Lower leg skin (tissue), 4 donors: ENCODE measurements at regions not wholly inside any gene's neighbourhood (a gene's known extent, or its start where the extent isn't known, plus 50 kb on each side); places are given as distances from the start of the nearest gene placed in this dataset.
A peak's percentile ranks its signal among the peaks of the same experiment; 100 is the strongest.
"Not testable (repeated sequence)": the region's sequence is repeated elsewhere in the genome, so short reads cannot be mapped to it uniquely, and the experiment has no call there.

Source experiments
- DNase-seq, 2 donors: peaks; one replicate each; pipeline ENCODE4 v3.0.0-alpha.2; 2019; ENCODE audit warnings: low spot score in 2 of 2
- H3K4me3 ChIP-seq: fragments of 200-600 bp; sonication (generic); 2 replicates; pipeline ENCODE4 v1.5.1; 2017; ENCODE audit warnings: mild to moderate bottlenecking, low read depth; ENCODE audit not compliant: poor library complexity, severe bottlenecking
- POLR2A ChIP-seq, 2 donors: fragments of 450-650 bp; IDR thresholded peaks; one replicate each; pipeline ENCODE4 v1.6.1; 2016 to 2017; ENCODE audit warnings: antibody characterized with exemption in 2 of 2, mild to moderate bottlenecking in 1 of 2, moderate library complexity in 1 of 2
- WGBS, 2 donors: methylation state at CpG; one replicate each; pipeline ENCODE4 v1.1.5; 2018; 5-methylcytosine and 5-hydroxymethylcytosine counted together
- intact Hi-C: fragments of 100-400 bp; cut with DNase I; formaldehyde crosslinking; loops from one replicate; pipeline ENCODE4 v1.15.0; 2023; ENCODE audit warnings: low total_unique reads
- TF ChIP-seq, protein P1 (sequence below), 3 donors: fragments of 450-650 bp; IDR thresholded peaks; one replicate each; pipeline ENCODE4 v1.5.1; 2016; ENCODE audit warnings: antibody characterized with exemption in 3 of 3, mild to moderate bottlenecking in 3 of 3, moderate library complexity in 2 of 3

DNA sequence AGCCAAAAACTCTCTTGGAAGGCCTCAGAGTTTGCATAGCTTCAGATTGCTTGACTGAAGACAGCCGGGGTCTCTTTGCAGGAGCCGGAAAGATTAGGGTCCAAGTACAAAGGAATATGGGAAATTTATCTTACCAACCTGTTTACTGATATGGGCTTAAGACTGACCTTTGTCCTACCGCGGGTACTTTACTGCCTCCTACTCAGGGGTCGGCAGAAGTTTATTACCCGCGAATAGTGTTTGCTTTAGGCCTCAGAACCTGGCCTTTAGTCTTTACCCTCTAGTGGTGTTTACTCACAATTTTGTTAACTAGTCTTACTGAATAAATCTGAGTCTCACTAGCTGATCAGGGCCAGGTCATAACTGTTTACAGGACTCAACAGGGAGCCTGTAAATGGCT, 765.4 kb upstream of the SPRY2 start:
- TF ChIP-seq, protein P1, sequence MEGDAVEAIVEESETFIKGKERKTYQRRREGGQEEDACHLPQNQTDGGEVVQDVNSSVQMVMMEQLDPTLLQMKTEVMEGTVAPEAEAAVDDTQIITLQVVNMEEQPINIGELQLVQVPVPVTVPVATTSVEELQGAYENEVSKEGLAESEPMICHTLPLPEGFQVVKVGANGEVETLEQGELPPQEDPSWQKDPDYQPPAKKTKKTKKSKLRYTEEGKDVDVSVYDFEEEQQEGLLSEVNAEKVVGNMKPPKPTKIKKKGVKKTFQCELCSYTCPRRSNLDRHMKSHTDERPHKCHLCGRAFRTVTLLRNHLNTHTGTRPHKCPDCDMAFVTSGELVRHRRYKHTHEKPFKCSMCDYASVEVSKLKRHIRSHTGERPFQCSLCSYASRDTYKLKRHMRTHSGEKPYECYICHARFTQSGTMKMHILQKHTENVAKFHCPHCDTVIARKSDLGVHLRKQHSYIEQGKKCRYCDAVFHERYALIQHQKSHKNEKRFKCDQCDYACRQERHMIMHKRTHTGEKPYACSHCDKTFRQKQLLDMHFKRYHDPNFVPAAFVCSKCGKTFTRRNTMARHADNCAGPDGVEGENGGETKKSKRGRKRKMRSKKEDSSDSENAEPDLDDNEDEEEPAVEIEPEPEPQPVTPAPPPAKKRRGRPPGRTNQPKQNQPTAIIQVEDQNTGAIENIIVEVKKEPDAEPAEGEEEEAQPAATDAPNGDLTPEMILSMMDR (IDR thresholded peaks at IDR 0.05): no peak
- TF ChIP-seq POLR2A (IDR thresholded peaks at IDR 0.05): no peak
- intact Hi-C loops: no loop called here
- H3K4me3 ChIP-seq: no peak overlapping the region
- 61 to 65% methylated on average over 7 of the region's 7 CpGs for WGBS, 2 donors
- DNase-seq: no peak

DNA sequence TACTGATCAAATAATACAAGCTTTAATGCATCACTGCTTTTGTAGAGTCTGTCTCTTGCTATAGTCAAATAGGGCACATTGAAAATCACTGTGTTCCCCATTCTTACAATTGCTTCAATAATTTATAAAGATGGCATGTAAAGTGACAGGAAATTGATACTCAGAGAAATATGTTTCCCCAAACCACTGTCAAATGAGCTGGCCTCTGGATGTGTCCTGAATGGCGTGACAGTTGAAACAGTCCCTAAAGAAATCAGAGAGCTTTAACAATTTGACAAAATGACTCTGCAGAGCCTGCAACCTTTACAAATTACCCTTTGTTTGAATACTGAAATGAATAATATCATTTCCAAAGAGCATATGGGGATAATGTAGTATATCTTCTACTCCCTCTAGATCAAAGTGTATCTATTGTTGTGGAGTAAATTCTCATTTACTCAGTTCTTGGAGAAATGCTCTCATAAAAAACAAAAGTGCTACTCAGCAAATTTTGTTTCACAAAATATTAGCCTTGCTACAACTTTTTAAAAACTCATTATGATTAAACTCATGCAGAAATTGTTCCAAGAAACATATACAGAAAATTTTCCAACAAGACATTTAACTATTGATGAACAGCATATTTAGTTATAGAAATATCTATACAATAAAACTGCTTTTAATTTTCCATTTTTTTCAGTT, 763.2 kb upstream of the SPRY2 start:
- intact Hi-C loops: no loop called here
- no peak for TF ChIP-seq POLR2A (IDR thresholded peaks at IDR 0.05)
- TF ChIP-seq, protein P1 (IDR thresholded peaks at IDR 0.05): no peak
- no peak for DNase-seq
- 46 to 77% methylated on average over 1 of the region's 1 CpG for WGBS, 2 donors
- H3K4me3 ChIP-seq: no peak overlapping the region

DNA sequence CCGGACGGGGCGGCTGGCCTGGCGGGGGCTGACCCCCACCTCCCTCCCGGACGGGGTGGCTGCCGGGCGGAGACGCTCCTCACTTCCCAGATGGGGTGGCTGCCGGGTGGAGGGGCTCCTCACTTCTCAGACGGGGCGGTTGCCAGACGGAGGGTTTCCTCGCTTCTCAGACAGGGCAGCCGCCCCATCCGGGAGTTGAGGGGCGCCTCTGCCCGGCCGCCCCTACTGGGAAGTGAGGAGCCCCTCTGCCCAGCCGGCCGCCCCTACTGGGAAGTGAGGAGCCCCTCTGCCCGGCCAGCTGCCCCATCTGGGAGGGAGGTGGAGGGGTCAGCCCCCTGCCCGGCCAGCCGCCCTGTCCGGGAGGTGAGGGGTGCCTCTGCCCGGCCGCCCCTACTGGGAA, 761.1 kb upstream of the SPRY2 start:
- WGBS, 2 donors: 92% methylated on average over 16 to 21 of the region's 27 CpGs
- peak in 1 of 2 donors; percentile 70 for DNase-seq
- H3K4me3 ChIP-seq, intact Hi-C loops: not testable (repeated sequence)

DNA sequence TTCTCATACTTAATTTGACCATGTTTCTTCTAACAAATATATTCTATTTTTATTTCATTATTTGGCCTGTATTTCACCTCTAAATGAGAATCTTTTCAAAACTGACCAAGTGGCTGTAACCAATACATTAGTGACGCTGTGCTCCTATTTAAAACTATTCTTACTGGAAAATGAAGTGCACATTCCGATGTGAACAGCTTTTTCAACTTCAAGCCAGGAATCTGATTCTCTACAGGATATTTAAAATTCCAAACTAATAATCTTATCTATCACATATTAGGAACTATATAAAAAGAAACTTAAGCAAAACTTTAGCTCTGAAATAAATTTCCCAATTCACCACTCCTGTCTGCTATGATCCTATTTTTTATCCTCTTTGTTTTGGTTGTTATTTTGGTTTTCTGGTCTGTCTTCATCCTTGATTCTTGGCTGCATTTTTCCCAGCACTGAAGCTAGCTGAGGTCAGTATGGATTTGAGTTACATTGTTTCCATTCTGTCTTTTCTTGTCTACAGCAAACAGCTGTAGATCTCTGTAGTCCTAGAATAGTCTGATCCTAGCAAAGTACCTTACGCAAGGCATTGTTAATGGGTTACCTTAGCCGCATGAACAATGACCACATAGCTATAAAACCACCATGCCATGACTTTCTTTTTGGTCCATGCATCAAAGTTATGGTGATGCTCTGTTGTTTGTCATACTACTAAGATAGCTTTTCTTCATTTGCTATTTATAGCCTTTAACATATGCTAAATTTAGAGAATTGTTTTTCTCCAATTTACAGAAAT, 748.6 kb upstream of the SPRY2 start:
- intact Hi-C loops: no loop called here
- no peak for DNase-seq
- WGBS, 2 donors: 82 to 83% methylated on average over 4 of the region's 4 CpGs
- TF ChIP-seq, protein P1 (IDR thresholded peaks at IDR 0.05): no peak
- TF ChIP-seq POLR2A (IDR thresholded peaks at IDR 0.05): no peak
- no peak overlapping the region for H3K4me3 ChIP-seq

DNA sequence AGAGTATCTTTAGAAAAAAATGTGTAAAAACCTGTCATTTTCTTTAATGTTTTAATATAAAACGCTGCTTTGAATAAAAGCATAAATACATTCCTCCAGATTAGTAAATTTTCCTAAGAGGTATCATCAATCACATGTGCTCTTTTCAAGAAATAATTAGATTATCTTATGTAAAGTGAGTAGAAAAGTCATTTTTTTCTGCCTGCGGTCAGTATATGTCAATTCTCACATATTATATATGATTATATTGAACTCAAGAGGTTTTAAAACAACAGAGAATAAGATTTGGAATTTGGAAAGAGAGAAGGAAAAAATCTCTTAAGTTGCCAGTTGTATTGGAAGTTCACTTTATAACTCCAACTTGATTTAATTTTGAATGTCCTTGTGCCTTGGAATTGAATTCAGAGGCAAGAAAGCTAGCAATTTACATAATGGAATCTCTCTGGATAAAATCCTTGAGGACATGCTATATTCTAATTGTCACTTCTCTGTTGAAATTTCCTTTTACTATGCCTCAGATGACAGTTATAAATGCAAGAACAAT, 740.1 kb upstream of the SPRY2 start:
- intact Hi-C loops: no loop called here
- TF ChIP-seq POLR2A (IDR thresholded peaks at IDR 0.05): no peak
- TF ChIP-seq, protein P1 (IDR thresholded peaks at IDR 0.05): no peak
- no peak overlapping the region for H3K4me3 ChIP-seq
- 60 to 69% methylated on average over 2 of the region's 2 CpGs for WGBS, 2 donors
- DNase-seq: no peak

DNA sequence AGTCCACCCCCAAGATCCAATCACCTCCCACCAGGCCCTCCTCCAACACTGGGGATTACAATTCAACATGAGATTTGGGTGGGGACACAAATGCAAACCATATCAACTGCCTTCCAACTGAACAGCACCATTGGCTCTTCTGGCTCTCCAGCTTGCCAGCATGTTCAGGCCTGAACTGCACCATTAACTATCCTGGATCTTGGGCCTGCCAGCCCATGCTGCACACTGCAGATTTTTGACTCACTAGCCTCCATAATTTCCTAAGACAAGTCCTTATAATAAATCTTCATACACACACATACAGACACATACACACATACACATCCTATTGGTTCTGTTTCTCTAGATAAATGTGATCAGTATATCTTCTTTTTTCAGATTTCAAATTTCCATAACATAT, 737.1 kb upstream of the SPRY2 start:
- H3K4me3 ChIP-seq: no peak overlapping the region
- intact Hi-C loops: no loop called here
- TF ChIP-seq POLR2A (IDR thresholded peaks at IDR 0.05): no peak
- TF ChIP-seq, protein P1 (IDR thresholded peaks at IDR 0.05): no peak
- no peak for DNase-seq

DNA sequence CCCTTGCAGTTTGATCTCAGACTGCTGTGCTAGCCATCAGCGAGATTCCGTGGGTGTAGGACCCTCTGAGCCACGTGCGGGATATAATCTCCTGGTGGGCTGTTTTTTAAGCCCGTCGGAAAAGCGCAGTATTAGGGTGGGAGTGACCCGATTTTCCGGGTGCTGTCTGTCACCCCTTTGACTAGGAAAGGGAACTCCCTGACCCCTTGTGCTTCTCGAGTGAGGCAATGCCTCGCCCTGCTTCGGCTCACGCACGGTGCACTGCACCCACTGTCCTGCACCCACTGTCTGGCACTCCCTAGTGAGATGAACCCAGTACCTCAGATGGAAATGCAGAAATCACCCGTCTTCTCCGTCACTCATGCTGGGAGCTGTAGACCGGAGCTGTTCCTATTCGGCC, 728.9 kb upstream of the SPRY2 start:
- intact Hi-C loops, DNase-seq, H3K4me3 ChIP-seq: not testable (repeated sequence)
- 92 to 93% methylated on average over 18 of the region's 18 CpGs for WGBS, 2 donors
